RWPE1 (cell line): ENCODE measurements at regions not wholly inside any gene's neighbourhood (a gene's known extent, or its start where the extent isn't known, plus 50 kb on each side); places are given as distances from the start of the nearest gene placed in this dataset.

Source experiments
- CTCF ChIA-PET: fragments of 350-600 bp; sonication (Branson Sonifier 250); formaldehyde crosslinking; extraction: SDS; loops from one replicate; lab custom pipeline; 2021; lab: Yijun Ruan, JAX
- POLR2A ChIA-PET: fragments of 400-600 bp; formaldehyde crosslinking; extraction: SDS; loops from one replicate; lab custom pipeline; 2020; ENCODE audit warnings: antibody characterized with exemption; ENCODE audit not compliant: low non-redundant PET; lab: Yijun Ruan, JAX
- DNase-seq: peaks from one replicate; pipeline ENCODE4 v3.0.0; 2012; ENCODE audit warnings: low spot score
- H3K27ac ChIP-seq: fragments of 450-650 bp; 2 replicates; pipeline ENCODE4 v1.5.1; 2017
- CTCF ChIP-seq: fragments of 450-650 bp; conservative IDR thresholded peaks from 2 replicates; pipeline ENCODE4 v1.5.1; 2017; ENCODE audit warnings: low read depth, mild to moderate bottlenecking

DNA sequence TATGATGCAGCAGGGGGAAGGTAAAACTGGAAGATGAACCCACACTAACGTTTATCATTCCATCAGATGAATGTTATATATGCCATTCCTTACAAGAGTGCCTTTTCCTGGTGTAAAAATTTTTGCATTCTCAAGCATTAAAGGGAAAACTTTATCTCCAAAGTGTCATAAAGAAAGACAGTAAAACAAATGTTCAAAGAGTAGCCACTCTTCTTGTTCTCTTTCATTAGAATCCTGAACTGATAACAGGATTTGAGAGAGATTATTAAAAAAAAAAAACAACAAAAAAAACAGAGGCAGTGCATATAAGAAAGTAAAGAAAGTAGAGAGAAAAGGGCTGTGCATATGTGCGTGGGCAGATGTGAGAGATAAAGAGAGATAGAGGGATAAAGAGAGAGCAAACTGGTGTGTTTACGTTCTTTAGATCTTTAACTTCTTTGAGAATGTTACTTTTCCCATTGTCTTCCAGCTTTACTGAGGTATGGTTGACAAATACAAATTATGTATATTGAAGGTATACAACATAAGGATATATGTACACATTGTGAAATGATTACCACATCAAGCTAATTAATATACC is 275.4 kb downstream of the HS3ST1 start:
- ChIA-PET POLR2A (no interaction called here), CTCF (no interaction called here)
- no peak overlapping the region for H3K27ac ChIP-seq
- TF ChIP-seq CTCF = no peak
- DNase-seq = no peak

- TF ChIP-seq CTCF = no peak
- ChIA-PET POLR2A (no interaction called here), CTCF (no interaction called here)
- no peak for DNase-seq
- no peak overlapping the region for H3K27ac ChIP-seq
Measured at GRCh38 chr4:11152684-11153083, 276.0 kb downstream of the HS3ST1 start.

- ChIA-PET POLR2A (no interaction called here), CTCF (no interaction called here)
- no peak for DNase-seq
- TF ChIP-seq CTCF = no peak
- H3K27ac ChIP-seq = no peak overlapping the region
Measured at GRCh38 chr4:11151500-11151899, 277.2 kb downstream of the HS3ST1 start.

GRCh38 chr4:11149612-11150259 is 279.0 kb downstream of the HS3ST1 start:
- no peak overlapping the region for H3K27ac ChIP-seq
- no peak for TF ChIP-seq CTCF
- no peak for DNase-seq
- CTCF ChIA-PET = no interaction called here
- POLR2A ChIA-PET = no interaction called here

GRCh38 chr4:11139871-11140270 is 288.8 kb downstream of the HS3ST1 start:
- POLR2A ChIA-PET = no interaction called here
- H3K27ac ChIP-seq = no peak overlapping the region
- no peak for TF ChIP-seq CTCF
- no peak for DNase-seq
- CTCF ChIA-PET = no interaction called here

DNA sequence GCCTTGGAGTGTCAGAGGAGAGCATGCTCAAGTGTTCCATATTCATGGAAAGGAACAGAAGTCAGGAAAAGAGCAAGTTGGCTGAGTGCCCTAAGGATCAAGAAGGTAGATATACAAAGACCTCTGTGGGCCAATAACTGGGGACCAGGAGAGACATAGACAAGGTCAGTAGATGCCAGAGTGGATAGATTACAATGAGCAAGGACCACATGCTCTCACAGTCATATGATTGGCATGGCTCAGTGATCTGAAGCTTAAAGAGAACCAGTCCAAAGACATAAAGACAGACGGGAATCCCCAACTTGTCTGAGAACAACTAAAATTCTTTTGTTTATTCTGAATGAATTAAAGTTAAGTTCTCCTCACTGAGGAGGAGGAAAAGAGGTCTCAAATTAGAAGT is 289.7 kb downstream of the HS3ST1 start:
- DNase-seq = no peak
- CTCF ChIA-PET = no interaction called here
- H3K27ac ChIP-seq = no peak overlapping the region
- TF ChIP-seq CTCF = no peak
- POLR2A ChIA-PET = no interaction called here
